Keratinocyte (primary cell): ENCODE measurements at regions not wholly inside any gene's neighbourhood (a gene's known extent, or its start where the extent isn't known, plus 50 kb on each side); places are given as distances from the start of the nearest gene placed in this dataset.

ENCODE experiments used
- DNase-seq: peaks from one replicate; pipeline ENCODE4 v3.0.0-alpha.2; 2011; ENCODE audit warnings: low read depth, missing footprints, low spot score
- FAIRE-seq: peaks from 2 replicates; lab custom pipeline; 2011; peaks lifted over from hg19 to GRCh38; lab: Jason Lieb, UNC
- H2AFZ ChIP-seq: 2 replicates; pipeline ENCODE4 v1.6.0; 2012; ENCODE audit warnings: low read length, control low read depth, inconsistent platforms; ENCODE audit not compliant: control insufficient read depth
- H3K27ac ChIP-seq: 2 replicates; pipeline ENCODE4 v1.5.1; 2011; ENCODE audit warnings: low read length; ENCODE audit not compliant: control insufficient read depth, insufficient read depth
- H3K27me3 ChIP-seq: 3 replicates; pipeline ENCODE4 v1.6.0; 2011; ENCODE audit warnings: low read length; ENCODE audit not compliant: control insufficient read depth, insufficient read depth; ENCODE audit errors: extremely low read depth
- H3K36me3 ChIP-seq, 2 experiments: 2 replicates in 1 of 2; 3 replicates in 1 of 2; pipeline ENCODE4 v1.5.1; 2011; ENCODE audit warnings: low read length in 2 of 2, mild to moderate bottlenecking in 1 of 2; ENCODE audit not compliant: control insufficient read depth in 2 of 2, insufficient read depth in 2 of 2; ENCODE audit errors: extremely low read depth in 1 of 2
- H3K4me1 ChIP-seq: 3 replicates; pipeline ENCODE4 v1.5.1; 2011; ENCODE audit warnings: low read length; ENCODE audit not compliant: control insufficient read depth, insufficient read depth; ENCODE audit errors: extremely low read depth
- H3K4me2 ChIP-seq: 3 replicates; pipeline ENCODE4 v1.6.0; 2011; ENCODE audit warnings: low read depth, low read length; ENCODE audit not compliant: control insufficient read depth, insufficient read depth; ENCODE audit errors: extremely low read depth
- H3K4me3 ChIP-seq, 3 experiments: fragments of 200-600 bp in 1 of 3; sonication (generic) in 1 of 3; 2 replicates in 2 of 3; 3 replicates in 1 of 3; pipeline ENCODE4 v1.5.1; 2011 to 2016; ENCODE audit warnings: low read length in 3 of 3, mild to moderate bottlenecking in 3 of 3, control low read depth in 2 of 3, inconsistent platforms in 1 of 3, low read depth in 1 of 3, mixed read lengths in 1 of 3, mixed run types in 1 of 3, moderate library complexity in 1 of 3; ENCODE audit not compliant: control insufficient read depth in 2 of 3, insufficient read depth in 2 of 3; ENCODE audit errors: extremely low read depth in 1 of 3
- H3K79me2 ChIP-seq: 2 replicates; pipeline ENCODE4 v1.6.0; 2012; ENCODE audit warnings: low read length; ENCODE audit not compliant: control insufficient read depth, insufficient read depth
- H3K9ac ChIP-seq: 3 replicates; pipeline ENCODE4 v1.6.0; 2011; ENCODE audit warnings: low read length; ENCODE audit not compliant: control insufficient read depth, insufficient read depth; ENCODE audit errors: extremely low read depth
- H3K9me1 ChIP-seq: 3 replicates; pipeline ENCODE4 v1.6.0; 2011; ENCODE audit warnings: low read length; ENCODE audit not compliant: control insufficient read depth, insufficient read depth; ENCODE audit errors: extremely low read depth
- H3K9me3 ChIP-seq: 2 replicates; pipeline ENCODE4 v1.5.1; 2012; ENCODE audit warnings: low read depth, low read length; ENCODE audit not compliant: control insufficient read depth
- H4K20me1 ChIP-seq: 3 replicates; pipeline ENCODE4 v1.6.0; 2011; ENCODE audit warnings: low read length; ENCODE audit not compliant: control insufficient read depth, insufficient read depth; ENCODE audit errors: extremely low read depth
- CTCF ChIP-seq, 3 experiments: IDR thresholded peaks in 1 of 3; conservative IDR thresholded peaks in 1 of 3; optimal IDR thresholded peaks in 1 of 3; 2 replicates in 2 of 3; 3 replicates in 1 of 3; pipeline versions ENCODE3 to v1.5.1; 2011; ENCODE audit warnings: low read length in 3 of 3, mild to moderate bottlenecking in 3 of 3, moderate library complexity in 2 of 3, control low read depth in 1 of 3, inconsistent platforms in 1 of 3; ENCODE audit not compliant: insufficient read depth in 2 of 3; ENCODE audit errors: extremely low read depth in 1 of 3
- EZH2 ChIP-seq: IDR thresholded peaks from one replicate; pipeline ENCODE4 v1.6.1; 2012; ENCODE audit warnings: inconsistent platforms, mild to moderate bottlenecking, low read length, moderate library complexity
- dilution Hi-C: fragments of 300-500 bp; cut with MboI; formaldehyde crosslinking; loops from one replicate; pipeline ENCODE4 v1.7.0; 2020; ENCODE audit warnings: low sequenced_read_pairs; ENCODE audit not compliant: extremely low pct_ligation_motif_present

DNA sequence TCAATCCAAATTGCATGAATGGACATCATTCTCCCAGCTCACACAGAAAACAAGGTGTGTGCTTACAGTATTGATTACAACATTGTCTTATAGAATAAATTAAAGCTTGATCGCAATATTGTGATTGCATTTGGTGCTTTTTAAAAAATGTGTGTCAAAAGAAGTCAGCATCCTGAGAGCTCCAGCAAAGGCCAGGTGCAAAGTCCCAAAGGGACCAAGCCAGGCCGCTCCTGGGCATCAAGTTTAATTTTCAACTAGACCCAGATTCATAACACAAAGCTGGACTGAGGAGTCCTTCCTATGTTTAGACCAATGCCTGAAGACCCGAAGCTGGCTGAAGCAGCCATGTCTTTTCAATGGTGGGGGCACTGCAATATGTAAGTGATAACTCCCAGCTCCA, 295.6 kb downstream of the IRX2 start:
- dilution Hi-C loops: no loop called here
- H3K27me3 ChIP-seq: no peaks in the 10 kb centered on the region
- DNase-seq: no peak

GRCh38 chr5:2454876-2455275, 296.6 kb downstream of the IRX2 start:
- no peak overlapping the region for H3K4me3 ChIP-seq
- H3K27ac ChIP-seq: no peak overlapping the region
- dilution Hi-C loops: no loop called here
- no peaks in the 10 kb centered on the region for H3K27me3 ChIP-seq
- H3K9ac ChIP-seq: no peak overlapping the region
- no peak overlapping the region for H2AFZ ChIP-seq
- TF ChIP-seq CTCF (optimal IDR thresholded peaks at IDR 0.05 in 1 of 3, IDR thresholded peaks at IDR 0.05 in 1 of 3, conservative IDR thresholded peaks at IDR 0.05 in 1 of 3; ENCODE audit: extremely low read depth in 1 of 3, insufficient read depth in 2 of 3, low read length in 3 of 3) (no peak), EZH2 (no peak)
- H3K79me2 ChIP-seq: no peaks in the 10 kb centered on the region
- no peaks in the 10 kb centered on the region for H3K36me3 ChIP-seq
- FAIRE-seq (no peak), DNase-seq (no peak)
- no peak overlapping the region for H3K4me2 ChIP-seq
- H3K4me1 ChIP-seq: no peaks in the 10 kb centered on the region
- no peaks in the 10 kb centered on the region for H4K20me1 ChIP-seq
- no peaks in the 10 kb centered on the region for H3K9me1 ChIP-seq
- H3K9me3 ChIP-seq: peaks cover 4% of the 10 kb centered on the region

More for the DNA sequence above, 295.6 kb downstream of the IRX2 start:
- no peak overlapping the region for H2AFZ ChIP-seq
- no peak overlapping the region for H3K27ac ChIP-seq
- no peaks in the 10 kb centered on the region for H3K4me1 ChIP-seq
- no peak for FAIRE-seq
- no peak overlapping the region for H3K9ac ChIP-seq
- H3K79me2 ChIP-seq: no peaks in the 10 kb centered on the region
- H4K20me1 ChIP-seq: no peaks in the 10 kb centered on the region
- TF ChIP-seq CTCF (optimal IDR thresholded peaks at IDR 0.05 in 1 of 3, IDR thresholded peaks at IDR 0.05 in 1 of 3, conservative IDR thresholded peaks at IDR 0.05 in 1 of 3; ENCODE audit: extremely low read depth in 1 of 3, insufficient read depth in 2 of 3, low read length in 3 of 3) (no peak), EZH2 (no peak)
- H3K9me1 ChIP-seq: no peaks in the 10 kb centered on the region
- no peaks in the 10 kb centered on the region for H3K36me3 ChIP-seq
- H3K9me3 ChIP-seq: peaks cover 4% of the 10 kb centered on the region
- no peak overlapping the region for H3K4me3 ChIP-seq
- H3K4me2 ChIP-seq: no peak overlapping the region
